OCI-LY3 (cell line): ENCODE measurements at regions not wholly inside any gene's neighbourhood (a gene's known extent, or its start where the extent isn't known, plus 50 kb on each side); places are given as distances from the start of the nearest gene placed in this dataset.

ENCODE experiments used
- EZH2phosphoT487 ChIP-seq: fragments of 200-600 bp; shearing (Covaris generic); IDR thresholded peaks from 2 replicates; pipeline ENCODE4 v1.6.1; 2018; ENCODE audit warnings: antibody characterized with exemption, mixed run types, low read depth
- TF ChIP-seq, protein P1 (sequence below): fragments of 200-600, 300-600 bp; sonication (generic); IDR thresholded peaks from 2 replicates; pipeline ENCODE4 v1.5.1; 2014; ENCODE audit warnings: antibody characterized with exemption, low read length, low read depth

DNA sequence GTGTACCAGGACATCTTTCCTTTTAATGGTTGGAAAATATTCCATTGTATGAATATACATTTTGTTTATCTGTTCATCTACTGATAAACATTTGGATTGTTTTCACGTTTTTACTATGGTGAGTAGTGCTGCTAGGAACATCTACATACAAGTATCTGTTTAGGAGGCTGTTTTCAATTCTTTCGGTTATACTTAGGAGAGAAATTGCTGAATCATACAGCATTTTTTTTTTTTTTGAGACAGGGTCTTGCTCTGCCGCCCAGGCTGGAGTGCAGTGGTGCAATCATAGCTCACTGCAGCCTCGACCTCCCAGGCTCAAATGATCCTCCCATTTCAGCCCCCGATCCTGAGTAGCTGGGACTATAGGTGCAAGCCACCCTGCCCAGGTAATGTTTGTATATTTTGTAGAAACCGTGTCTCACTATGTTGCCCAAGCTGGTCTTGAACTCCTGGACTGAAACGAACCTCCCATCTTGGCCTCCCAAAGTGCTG is 122.9 kb downstream of the CRLF3 start:
- TF ChIP-seq, protein P1, sequence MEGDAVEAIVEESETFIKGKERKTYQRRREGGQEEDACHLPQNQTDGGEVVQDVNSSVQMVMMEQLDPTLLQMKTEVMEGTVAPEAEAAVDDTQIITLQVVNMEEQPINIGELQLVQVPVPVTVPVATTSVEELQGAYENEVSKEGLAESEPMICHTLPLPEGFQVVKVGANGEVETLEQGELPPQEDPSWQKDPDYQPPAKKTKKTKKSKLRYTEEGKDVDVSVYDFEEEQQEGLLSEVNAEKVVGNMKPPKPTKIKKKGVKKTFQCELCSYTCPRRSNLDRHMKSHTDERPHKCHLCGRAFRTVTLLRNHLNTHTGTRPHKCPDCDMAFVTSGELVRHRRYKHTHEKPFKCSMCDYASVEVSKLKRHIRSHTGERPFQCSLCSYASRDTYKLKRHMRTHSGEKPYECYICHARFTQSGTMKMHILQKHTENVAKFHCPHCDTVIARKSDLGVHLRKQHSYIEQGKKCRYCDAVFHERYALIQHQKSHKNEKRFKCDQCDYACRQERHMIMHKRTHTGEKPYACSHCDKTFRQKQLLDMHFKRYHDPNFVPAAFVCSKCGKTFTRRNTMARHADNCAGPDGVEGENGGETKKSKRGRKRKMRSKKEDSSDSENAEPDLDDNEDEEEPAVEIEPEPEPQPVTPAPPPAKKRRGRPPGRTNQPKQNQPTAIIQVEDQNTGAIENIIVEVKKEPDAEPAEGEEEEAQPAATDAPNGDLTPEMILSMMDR: no peak
- no peak for TF ChIP-seq EZH2phosphoT487
